HG02759 (cell line): ENCODE measurements at regions not wholly inside any gene's neighbourhood (a gene's known extent, or its start where the extent isn't known, plus 50 kb on each side); places are given as distances from the start of the nearest gene placed in this dataset.

ENCODE experiments used
- ATAC-seq: cut with Tn5 transposase; IDR thresholded peaks from one replicate; pipeline ENCODE4 v1.9.1; 2021; ENCODE audit warnings: mild to moderate bottlenecking, moderate library complexity; ENCODE audit not compliant: unreplicated experiment

- no peak for ATAC-seq
Measured at GRCh38 chr17:34099859-34100515, 155.1 kb upstream of the CCL2 start.

- ATAC-seq: no peak
Measured at GRCh38 chr17:34107019-34107418, 148.1 kb upstream of the CCL2 start.

- ATAC-seq: no peak
Measured at GRCh38 chr17:34110315-34110714, 144.8 kb upstream of the CCL2 start.

- ATAC-seq: no peak
Measured at GRCh38 chr17:34113089-34113488, 142.0 kb upstream of the CCL2 start.

- ATAC-seq: no peak
Measured at GRCh38 chr17:34114174-34114573, 140.9 kb upstream of the CCL2 start.

- no peak for ATAC-seq
Measured at GRCh38 chr17:34116306-34116705, 138.8 kb upstream of the CCL2 start.

- no peak for ATAC-seq
Measured at GRCh38 chr17:34117332-34117731, 137.8 kb upstream of the CCL2 start.

GRCh38 chr17:34117811-34118210 lies 137.3 kb upstream of the CCL2 start:
- ATAC-seq: no peak

- no peak for ATAC-seq
Measured at GRCh38 chr17:34118564-34118963, 136.5 kb upstream of the CCL2 start.

- ATAC-seq: no peak
Measured at GRCh38 chr17:34121311-34121710, 133.8 kb upstream of the CCL2 start.

GRCh38 chr17:34122515-34122914 lies 132.6 kb upstream of the CCL2 start:
- ATAC-seq: no peak

- no peak for ATAC-seq
Measured at GRCh38 chr17:34125010-34125409, 130.1 kb upstream of the CCL2 start.

GRCh38 chr17:34125921-34126320 lies 129.2 kb upstream of the CCL2 start:
- ATAC-seq: no peak

- no peak for ATAC-seq
Measured at GRCh38 chr17:34126496-34126895, 128.6 kb upstream of the CCL2 start.

- no peak for ATAC-seq
Measured at GRCh38 chr17:34126965-34127364, 128.1 kb upstream of the CCL2 start.

- no peak for ATAC-seq
Measured at GRCh38 chr17:34130544-34130943, 124.5 kb upstream of the CCL2 start.

GRCh38 chr17:34131386-34131785 lies 123.7 kb upstream of the CCL2 start:
- ATAC-seq: no peak

- no peak for ATAC-seq
Measured at GRCh38 chr17:34133350-34133749, 121.7 kb upstream of the CCL2 start.

GRCh38 chr17:34135841-34136240 lies 119.2 kb upstream of the CCL2 start:
- ATAC-seq: no peak

- no peak for ATAC-seq
Measured at GRCh38 chr17:34140006-34140405, 115.1 kb upstream of the CCL2 start.

- no peak for ATAC-seq
Measured at GRCh38 chr17:34141590-34141989, 113.5 kb upstream of the CCL2 start.

GRCh38 chr17:34143430-34143829 lies 111.7 kb upstream of the CCL2 start:
- ATAC-seq: no peak

GRCh38 chr17:34146440-34147043 lies 108.5 kb upstream of the CCL2 start:
- no peak for ATAC-seq
